WI38 (cell line): ENCODE measurements at regions not wholly inside any gene's neighbourhood (a gene's known extent, or its start where the extent isn't known, plus 50 kb on each side); places are given as distances from the start of the nearest gene placed in this dataset.

Experiments
- H3K4me3 ChIP-seq: 2 replicates; pipeline ENCODE4 v1.5.1; 2011; ENCODE audit warnings: low read depth, mild to moderate bottlenecking, control low read depth, low read length
- TF ChIP-seq, protein P1 (sequence below): IDR thresholded peaks from 2 replicates; pipeline ENCODE4 v1.5.1; 2012; ENCODE audit warnings: low read depth, mild to moderate bottlenecking, control low read depth, low read length

DNA sequence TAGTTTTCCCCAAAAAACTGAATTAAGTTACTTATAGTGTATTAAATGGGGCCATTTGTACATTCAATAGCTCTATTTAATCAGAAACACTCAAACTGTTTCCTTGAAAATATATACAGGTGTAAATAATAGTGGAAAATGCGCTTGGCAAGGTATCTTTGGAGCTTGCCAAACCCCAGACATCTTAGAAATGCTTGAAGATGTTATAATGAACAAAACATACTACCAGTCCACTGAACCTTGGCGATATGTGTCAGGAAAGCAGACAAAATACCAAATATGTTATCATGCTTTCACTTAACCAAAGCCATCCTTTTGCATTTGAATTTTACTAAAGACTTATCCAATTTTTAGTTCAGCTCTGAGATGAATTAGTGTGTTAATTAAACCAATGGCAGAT lies 352.7 kb upstream of the SEMA3A start:
- no peak overlapping the region for H3K4me3 ChIP-seq
- TF ChIP-seq, protein P1, sequence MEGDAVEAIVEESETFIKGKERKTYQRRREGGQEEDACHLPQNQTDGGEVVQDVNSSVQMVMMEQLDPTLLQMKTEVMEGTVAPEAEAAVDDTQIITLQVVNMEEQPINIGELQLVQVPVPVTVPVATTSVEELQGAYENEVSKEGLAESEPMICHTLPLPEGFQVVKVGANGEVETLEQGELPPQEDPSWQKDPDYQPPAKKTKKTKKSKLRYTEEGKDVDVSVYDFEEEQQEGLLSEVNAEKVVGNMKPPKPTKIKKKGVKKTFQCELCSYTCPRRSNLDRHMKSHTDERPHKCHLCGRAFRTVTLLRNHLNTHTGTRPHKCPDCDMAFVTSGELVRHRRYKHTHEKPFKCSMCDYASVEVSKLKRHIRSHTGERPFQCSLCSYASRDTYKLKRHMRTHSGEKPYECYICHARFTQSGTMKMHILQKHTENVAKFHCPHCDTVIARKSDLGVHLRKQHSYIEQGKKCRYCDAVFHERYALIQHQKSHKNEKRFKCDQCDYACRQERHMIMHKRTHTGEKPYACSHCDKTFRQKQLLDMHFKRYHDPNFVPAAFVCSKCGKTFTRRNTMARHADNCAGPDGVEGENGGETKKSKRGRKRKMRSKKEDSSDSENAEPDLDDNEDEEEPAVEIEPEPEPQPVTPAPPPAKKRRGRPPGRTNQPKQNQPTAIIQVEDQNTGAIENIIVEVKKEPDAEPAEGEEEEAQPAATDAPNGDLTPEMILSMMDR = no peak

GRCh38 chr7:84546403-84546802 lies 351.8 kb upstream of the SEMA3A start:
- H3K4me3 ChIP-seq = no peak overlapping the region
- TF ChIP-seq, protein P1 = no peak

GRCh38 chr7:84538268-84538667 lies 343.7 kb upstream of the SEMA3A start:
- TF ChIP-seq, protein P1 = no peak
- H3K4me3 ChIP-seq = no peak overlapping the region

DNA sequence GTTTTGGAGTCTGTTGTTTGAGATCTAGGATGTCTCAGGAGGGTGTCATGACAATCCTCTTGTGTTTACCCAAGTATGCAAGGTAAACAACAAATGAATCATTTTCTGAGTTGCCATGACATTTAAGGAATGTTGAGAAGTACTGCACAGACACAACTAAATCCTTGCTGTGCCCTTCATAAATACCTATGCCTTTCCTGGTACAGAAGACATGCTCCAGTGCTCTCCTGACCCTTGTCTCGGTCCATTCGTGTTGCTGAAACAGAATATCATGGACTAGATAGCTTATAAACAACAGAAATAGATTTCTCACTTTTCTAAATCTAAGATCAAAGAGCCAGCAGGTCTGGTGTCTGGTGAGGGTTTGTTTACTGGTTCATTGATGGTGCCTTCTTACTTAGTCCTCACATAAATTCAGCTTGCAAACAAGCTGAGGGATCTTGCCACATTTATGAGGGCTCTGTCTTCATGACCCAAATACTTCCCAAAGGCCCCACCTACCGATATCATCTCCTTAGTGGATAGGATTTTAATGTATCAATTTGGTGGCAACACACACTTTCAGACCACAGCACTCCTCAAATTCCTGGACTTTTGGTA lies 341.8 kb upstream of the SEMA3A start:
- TF ChIP-seq, protein P1 = no peak
- H3K4me3 ChIP-seq = no peak overlapping the region

DNA sequence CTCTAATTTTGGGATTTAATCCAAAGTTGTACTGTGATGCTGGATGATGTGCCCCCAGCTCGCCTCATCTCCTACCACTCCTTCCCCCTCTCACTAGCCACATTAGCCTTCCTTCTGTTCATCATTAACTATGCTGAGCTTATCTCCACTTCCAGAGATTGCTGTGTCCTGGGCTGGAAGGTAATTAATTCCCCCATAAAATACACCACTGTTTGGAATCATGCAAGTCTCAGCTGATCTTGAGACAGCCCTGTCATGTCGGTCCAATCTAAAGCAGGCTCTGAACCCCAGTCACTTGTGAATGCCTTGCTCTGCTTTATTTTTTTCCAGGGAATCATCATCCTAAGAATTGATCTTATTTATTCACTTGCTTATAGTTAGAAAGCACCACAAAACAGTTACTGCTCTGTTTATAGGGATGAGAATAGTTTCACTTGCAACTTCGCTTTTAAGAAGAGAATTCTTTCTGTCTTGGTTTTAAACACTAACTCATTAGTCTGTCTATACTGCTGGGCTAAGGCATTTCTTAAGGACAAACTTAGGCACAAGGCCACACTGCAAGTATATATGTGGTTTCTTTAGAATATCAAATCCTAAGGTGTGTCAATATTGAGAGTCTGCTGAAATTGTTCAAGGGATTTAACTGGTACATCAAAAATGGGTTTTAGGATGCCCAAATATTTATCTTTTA lies 341.1 kb upstream of the SEMA3A start:
- H3K4me3 ChIP-seq = no peak overlapping the region
- TF ChIP-seq, protein P1 = no peak

- TF ChIP-seq, protein P1 = no peak
- no peak overlapping the region for H3K4me3 ChIP-seq
Measured at GRCh38 chr7:84533182-84533581, 338.6 kb upstream of the SEMA3A start.

GRCh38 chr7:84532196-84532595 lies 337.6 kb upstream of the SEMA3A start:
- TF ChIP-seq, protein P1 = no peak
- no peak overlapping the region for H3K4me3 ChIP-seq
